ENCODE measurements at regions not wholly inside any gene's neighbourhood (a gene's known extent, or its start where the extent isn't known, plus 50 kb on each side); places are given as distances from the start of the nearest gene placed in this dataset.

- Histone ChIP-seq H3K4me1 (peaks cover 28% of the 10 kb centered on the region), H3K36me3 (ENCODE audit: control insufficient read depth, insufficient read depth, low read length) (no peaks in the 10 kb centered on the region), H3K9me3 (no peaks in the 10 kb centered on the region; the same call in 1 of the 2 replicates), H3K27me3 (replicated peaks; ENCODE audit: control insufficient read depth, insufficient read depth, low read length) (no peaks in the 10 kb centered on the region), H3K4me3 (ENCODE audit: low read depth, low read length) (no peak overlapping the region)
- Mint-ChIP-seq H3K27me3 (ENCODE audit: insufficient read depth, unreplicated experiment) (no peaks in the 10 kb centered on the region), H3K27ac (ENCODE audit: unreplicated experiment) (peak overlapping the region; percentile 56), H3K36me3 (ENCODE audit: insufficient read depth, unreplicated experiment) (no peaks in the 10 kb centered on the region), H3K4me1 (ENCODE audit: low read depth, unreplicated experiment) (peaks cover 13% of the 10 kb centered on the region), H3K9me3 (ENCODE audit: unreplicated experiment) (no peaks in the 10 kb centered on the region), H3K4me3 (ENCODE audit: unreplicated experiment) (peak overlapping the region; percentile 55)
- DNase-seq: peak; percentile 14 to 68
- ChIA-PET CTCF (no interaction called here), POLR2A (no interaction called here)
- intact Hi-C loops (cut with micrococcal nuclease; ENCODE audit: unreplicated experiment): loop anchor here (5.0 kb wide), 1 partner anchor 56 kb away; no protein-coding TSS in a partner anchor
- no TSS peak for BruUV-seq (replicated peaks)
- TF ChIP-seq CTCF (IDR thresholded peaks at IDR 0.05; ENCODE audit: insufficient read depth in 1 of 2, low read depth in 1 of 2, low read length in 1 of 2, severe bottlenecking in 1 of 2, unreplicated experiment in 1 of 2): no peak
Measured at GRCh38 chr21:31500982-31501381, 156.9 kb upstream of the TIAM1 start.

DNA sequence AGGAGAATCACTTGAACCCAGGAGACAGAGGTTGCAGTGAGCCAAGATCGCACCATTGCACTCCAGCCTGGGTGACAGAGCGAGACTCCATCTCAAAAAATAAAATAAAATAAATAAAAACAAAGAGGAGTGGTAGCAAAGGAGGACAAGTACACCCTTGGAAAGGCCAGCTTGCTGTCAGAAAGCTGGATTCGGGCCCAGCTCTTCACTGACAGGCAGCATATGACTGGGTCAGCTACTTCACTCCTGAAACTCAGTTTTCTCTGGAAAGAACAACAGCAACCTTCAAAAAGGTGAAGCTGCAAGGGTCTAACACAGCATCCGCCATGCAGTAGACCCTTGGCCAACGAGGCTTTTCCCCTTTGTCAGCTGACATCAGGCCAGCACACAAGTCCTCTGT, 156.0 kb upstream of the TIAM1 start:
- Histone ChIP-seq H3K4me1 (peaks cover 28% of the 10 kb centered on the region), H3K9me3 (no peaks in the 10 kb centered on the region; the same call in 1 of the 2 replicates), H3K36me3 (ENCODE audit: control insufficient read depth, insufficient read depth, low read length) (no peaks in the 10 kb centered on the region), H3K27me3 (replicated peaks; ENCODE audit: control insufficient read depth, insufficient read depth, low read length) (no peaks in the 10 kb centered on the region), H3K4me3 (ENCODE audit: low read depth, low read length) (no peak overlapping the region)
- CTCF ChIA-PET: no interaction called here
- H3K9me3 Mint-ChIP-seq (ENCODE audit: unreplicated experiment): no peaks in the 10 kb centered on the region
- H3K36me3 Mint-ChIP-seq (ENCODE audit: insufficient read depth, unreplicated experiment): no peaks in the 10 kb centered on the region
- POLR2A ChIA-PET: no interaction called here
- intact Hi-C loops (cut with micrococcal nuclease; ENCODE audit: unreplicated experiment): loop anchor here (5.0 kb wide), 1 partner anchor 57 kb away; no protein-coding TSS in a partner anchor
- TF ChIP-seq CTCF (IDR thresholded peaks at IDR 0.05; ENCODE audit: insufficient read depth in 1 of 2, low read depth in 1 of 2, low read length in 1 of 2, severe bottlenecking in 1 of 2, unreplicated experiment in 1 of 2): no peak
- H3K27me3 Mint-ChIP-seq (ENCODE audit: insufficient read depth, unreplicated experiment): no peaks in the 10 kb centered on the region
- peak overlapping the region; percentile 40 for H3K4me3 Mint-ChIP-seq (ENCODE audit: unreplicated experiment)
- peaks cover 13% of the 10 kb centered on the region for H3K4me1 Mint-ChIP-seq (ENCODE audit: low read depth, unreplicated experiment)
- DNase-seq: no peak
- no peak overlapping the region for H3K27ac Mint-ChIP-seq (ENCODE audit: unreplicated experiment)
- BruUV-seq (replicated peaks): no TSS peak

GRCh38 chr21:31498985-31499384, 154.9 kb upstream of the TIAM1 start:
- Mint-ChIP-seq H3K4me3 (ENCODE audit: unreplicated experiment) (no peak overlapping the region), H3K27ac (ENCODE audit: unreplicated experiment) (no peak overlapping the region), H3K4me1 (ENCODE audit: low read depth, unreplicated experiment) (peaks cover 13% of the 10 kb centered on the region), H3K9me3 (ENCODE audit: unreplicated experiment) (no peaks in the 10 kb centered on the region), H3K27me3 (ENCODE audit: insufficient read depth, unreplicated experiment) (no peaks in the 10 kb centered on the region), H3K36me3 (ENCODE audit: insufficient read depth, unreplicated experiment) (no peaks in the 10 kb centered on the region)
- ChIA-PET CTCF (interaction anchor here (0.6 to 1.3 kb wide), 3 partner anchors 16 to 84 kb away, joined by 3 to 7 read pairs (median 3); no protein-coding TSS in a partner anchor), POLR2A (interaction anchor here (1.4 kb wide), 1 partner anchor 60 kb away, joined by 3 read pairs; no protein-coding TSS in a partner anchor)
- DNase-seq: peak in 1 of 2 experiments; percentile 38
- H3K36me3 ChIP-seq (ENCODE audit: control insufficient read depth, insufficient read depth, low read length): no peaks in the 10 kb centered on the region
- no TSS peak for BruUV-seq (replicated peaks)
- no peaks in the 10 kb centered on the region; the same call in 1 of the 2 replicates for H3K9me3 ChIP-seq
- TF ChIP-seq CTCF (IDR thresholded peaks at IDR 0.05; ENCODE audit: insufficient read depth in 1 of 2, low read depth in 1 of 2, low read length in 1 of 2, severe bottlenecking in 1 of 2, unreplicated experiment in 1 of 2): peak in 1 of 2 experiments; percentile 5
- no peak overlapping the region for H3K4me3 ChIP-seq (ENCODE audit: low read depth, low read length)
- H3K27me3 ChIP-seq (replicated peaks; ENCODE audit: control insufficient read depth, insufficient read depth, low read length): no peaks in the 10 kb centered on the region
- peaks cover 28% of the 10 kb centered on the region for H3K4me1 ChIP-seq
- intact Hi-C loops (cut with micrococcal nuclease; ENCODE audit: unreplicated experiment): loop anchor here (1.0 kb wide), 1 partner anchor 81 kb away; no protein-coding TSS in a partner anchor

All from Caco-2 (cell line).